ENCODE measurements at regions not wholly inside any gene's neighbourhood (a gene's known extent, or its start where the extent isn't known, plus 50 kb on each side); places are given as distances from the start of the nearest gene placed in this dataset.

DNA sequence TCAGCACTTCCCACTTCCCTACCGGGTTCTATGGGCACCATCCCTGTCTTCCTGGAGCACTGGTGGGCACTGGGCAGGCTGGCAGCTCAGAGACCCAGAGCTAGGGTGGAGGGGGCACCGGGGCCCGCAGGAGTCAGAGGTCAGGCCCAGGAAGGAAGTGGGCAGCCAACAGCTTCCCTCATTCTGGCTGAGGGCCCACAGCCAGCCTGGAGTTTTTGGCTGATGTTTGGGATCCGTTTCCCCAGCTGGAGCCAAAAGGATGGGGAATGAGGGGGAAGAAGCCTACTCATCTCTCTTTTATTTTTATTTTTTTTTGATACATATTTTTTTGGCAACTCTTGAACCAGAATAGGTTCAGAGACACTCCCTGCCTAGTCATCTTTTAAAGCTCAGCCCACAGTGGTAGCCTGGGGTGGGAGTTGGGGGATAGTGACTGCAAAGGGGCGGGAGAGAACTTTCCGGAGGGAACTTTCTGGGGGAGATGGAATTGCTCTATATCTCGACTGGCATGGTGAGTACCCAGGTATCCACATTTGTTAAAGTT is 54.2 kb upstream of the MLN start:
- Histone ChIP-seq H4K5ac (ENCODE audit: insufficient read length, low read depth, low read length) (no peak overlapping the region), H2BK20ac (ENCODE audit: low read depth, low read length, poor library complexity, severe bottlenecking) (no peak overlapping the region), H3K14ac (ENCODE audit: insufficient read depth, low read length) (no peak overlapping the region), H3T11ph (ENCODE audit: low read length) (no peak overlapping the region), H3K4ac (ENCODE audit: low read depth, low read length) (no peak overlapping the region), H2BK5ac (ENCODE audit: insufficient read length, low read length) (no peak overlapping the region), H3K9me3 (ENCODE audit: control insufficient read depth, low read depth, low read length) (no peaks in the 10 kb centered on the region), H3K4me1 (ENCODE audit: insufficient read depth, low read length) (no peaks in the 10 kb centered on the region), H2AFZ (ENCODE audit: low read length) (no peak overlapping the region), H3K27ac (ENCODE audit: insufficient read length, low read depth, low read length) (no peak overlapping the region), H3K18ac (ENCODE audit: insufficient read length, low read depth, low read length) (no peak overlapping the region), H4K8ac (replicated peaks; ENCODE audit: insufficient read length, low read depth, low read length) (no peak overlapping the region), H3K79me1 (ENCODE audit: insufficient read depth, low read depth, low read length, poor library complexity, severe bottlenecking) (no peaks in the 10 kb centered on the region), H2AK5ac (ENCODE audit: insufficient read length, low read length) (no peak overlapping the region), H4K20me1 (ENCODE audit: control insufficient read depth, insufficient read depth, insufficient read length) (no peaks in the 10 kb centered on the region), H3K4me2 (ENCODE audit: insufficient read depth, insufficient read length, low read length) (no peak overlapping the region), H2BK12ac (ENCODE audit: insufficient read length, low read depth, low read length) (no peak overlapping the region), H3K27me3 (ENCODE audit: insufficient read depth, low read length) (no peaks in the 10 kb centered on the region), H3K56ac (ENCODE audit: insufficient read length, low read depth, low read length) (no peak overlapping the region), H3K79me2 (ENCODE audit: insufficient read depth, low read length) (no peaks in the 10 kb centered on the region), H3K23me2 (ENCODE audit: insufficient read length, low read depth, low read length, poor library complexity, severe bottlenecking) (no peaks in the 10 kb centered on the region), H2BK120ac (ENCODE audit: low read depth, low read length, poor library complexity, severe bottlenecking) (no peak overlapping the region), H2BK15ac (ENCODE audit: low read depth, low read length) (no peak overlapping the region), H4K91ac (ENCODE audit: insufficient read length, low read depth, low read length) (no peak overlapping the region), H3K9ac (ENCODE audit: extremely low read depth, insufficient read length, low read length) (no peak overlapping the region), H3K23ac (ENCODE audit: insufficient read length, low read depth, low read length) (no peak overlapping the region)
- TF ChIP-seq, protein P1, sequence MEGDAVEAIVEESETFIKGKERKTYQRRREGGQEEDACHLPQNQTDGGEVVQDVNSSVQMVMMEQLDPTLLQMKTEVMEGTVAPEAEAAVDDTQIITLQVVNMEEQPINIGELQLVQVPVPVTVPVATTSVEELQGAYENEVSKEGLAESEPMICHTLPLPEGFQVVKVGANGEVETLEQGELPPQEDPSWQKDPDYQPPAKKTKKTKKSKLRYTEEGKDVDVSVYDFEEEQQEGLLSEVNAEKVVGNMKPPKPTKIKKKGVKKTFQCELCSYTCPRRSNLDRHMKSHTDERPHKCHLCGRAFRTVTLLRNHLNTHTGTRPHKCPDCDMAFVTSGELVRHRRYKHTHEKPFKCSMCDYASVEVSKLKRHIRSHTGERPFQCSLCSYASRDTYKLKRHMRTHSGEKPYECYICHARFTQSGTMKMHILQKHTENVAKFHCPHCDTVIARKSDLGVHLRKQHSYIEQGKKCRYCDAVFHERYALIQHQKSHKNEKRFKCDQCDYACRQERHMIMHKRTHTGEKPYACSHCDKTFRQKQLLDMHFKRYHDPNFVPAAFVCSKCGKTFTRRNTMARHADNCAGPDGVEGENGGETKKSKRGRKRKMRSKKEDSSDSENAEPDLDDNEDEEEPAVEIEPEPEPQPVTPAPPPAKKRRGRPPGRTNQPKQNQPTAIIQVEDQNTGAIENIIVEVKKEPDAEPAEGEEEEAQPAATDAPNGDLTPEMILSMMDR (conservative IDR thresholded peaks at IDR 0.05) = no peak
- Mint-ChIP-seq H3K36me3 (ENCODE audit: insufficient read depth in 1 of 3, low read depth in 3 of 3) (no peaks in the 10 kb centered on the region; a peak in 1 of 7 replicates), H3K4me3 (no peak overlapping the region), H3K27me3 (ENCODE audit: low read depth) (peaks cover 9% of the 10 kb centered on the region), H3K27ac (no peak overlapping the region), H3K9me3 (no peaks in the 10 kb centered on the region; a peak in 1 of 5 replicates), H3K4me1 (peaks cover 8 to 17% of the 10 kb centered on the region in 2 experiments)
- WGBS (ENCODE audit: extremely low coverage, insufficient read length, low lambda C conversion rate) = no CpG with 5 or more reads among the region's 7 CpGs
- no peak for DNase-seq

Data from H9 (cell line).